IPS-NIHi7 (cell line): ENCODE measurements at regions not wholly inside any gene's neighbourhood (a gene's known extent, or its start where the extent isn't known, plus 50 kb on each side); places are given as distances from the start of the nearest gene placed in this dataset.

ENCODE experiments used
- DNase-seq: peaks from one replicate; pipeline ENCODE4 v3.0.0; 2012; ENCODE audit warnings: mixed read lengths; ENCODE audit errors: extremely low spot score

GRCh38 chrX:104309169-104309568 is 54.4 kb upstream of the ESX1 start:
- DNase-seq = peak; percentile 33

- no peak for DNase-seq
These were observed 52.6 kb upstream of the ESX1 start for GRCh38 chrX:104307341-104307740.

GRCh38 chrX:104306180-104306579 is 51.4 kb upstream of the ESX1 start:
- no peak for DNase-seq
